Fibroblast of the conjunctiva (primary cell): ENCODE measurements at regions not wholly inside any gene's neighbourhood (a gene's known extent, or its start where the extent isn't known, plus 50 kb on each side); places are given as distances from the start of the nearest gene placed in this dataset.

Source experiments
- DNase-seq: peaks from one replicate; pipeline ENCODE4 v3.0.0-alpha.2; 2010; ENCODE audit warnings: low read depth

GRCh38 chr4:128601991-128602695, 207.4 kb upstream of the JADE1 start:
- DNase-seq, result peak; percentile 50

DNA sequence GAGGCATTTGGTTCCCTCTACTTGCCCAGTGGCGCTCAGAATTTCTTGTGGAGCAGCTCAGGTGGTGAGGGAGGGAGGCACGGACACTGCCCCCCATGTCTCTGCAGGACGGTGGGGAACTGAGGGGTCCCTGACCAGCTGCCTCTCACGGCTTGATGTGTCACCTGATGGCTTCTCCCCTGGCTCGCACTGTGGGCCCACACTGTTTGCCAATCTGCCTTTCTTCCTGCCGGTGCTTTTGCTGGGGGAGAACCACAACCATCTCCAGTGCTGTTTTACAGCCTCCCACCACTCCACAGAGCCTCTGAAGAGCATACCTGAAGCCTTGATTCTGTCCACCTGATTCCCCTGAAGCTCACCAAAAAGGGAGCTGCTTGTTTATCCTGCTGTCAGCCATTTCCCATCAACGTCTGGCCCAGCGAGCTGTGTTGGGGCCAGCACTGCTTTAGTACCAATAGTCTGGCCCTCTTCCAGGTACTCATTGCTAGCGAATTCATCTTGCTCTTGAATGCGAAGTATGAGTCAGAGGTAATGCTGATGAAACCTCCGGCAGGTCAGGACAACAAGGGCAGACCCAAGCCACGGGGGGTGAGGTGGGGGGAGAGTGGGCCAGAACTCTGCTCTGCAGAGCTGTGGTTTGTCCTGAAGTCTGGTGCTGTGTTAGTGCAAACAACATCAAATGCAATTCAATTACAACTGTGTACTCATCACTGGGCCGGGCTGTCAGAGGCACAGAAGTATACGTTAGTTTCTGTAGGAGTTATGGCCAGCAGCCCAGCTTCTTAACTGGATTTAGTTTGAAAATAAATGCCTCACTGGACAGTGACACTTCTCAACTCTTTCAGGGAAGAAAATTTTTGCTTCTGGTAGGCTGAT, 208.3 kb upstream of the JADE1 start:
- DNase-seq, result peak; percentile 99

DNA sequence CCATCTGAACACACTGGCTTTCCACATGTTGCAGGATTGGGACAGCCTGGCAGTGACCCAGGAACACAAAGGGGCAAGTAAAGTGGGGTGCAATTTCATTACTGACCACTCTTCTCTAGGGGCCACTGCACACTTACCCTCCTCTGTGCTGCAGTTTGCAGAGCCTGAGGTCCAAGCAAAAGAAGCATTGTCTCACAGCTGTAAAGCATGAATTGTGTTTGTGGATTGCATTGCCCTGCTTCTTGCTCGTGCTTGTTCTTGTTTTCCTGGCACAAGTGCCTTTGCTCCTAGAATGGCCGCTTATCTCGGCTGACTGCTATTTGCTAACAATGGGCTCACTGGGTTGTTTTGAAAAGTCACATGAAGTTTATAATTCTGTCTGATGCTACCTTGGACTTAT, 209.1 kb upstream of the JADE1 start:
- DNase-seq, result no peak

DNA sequence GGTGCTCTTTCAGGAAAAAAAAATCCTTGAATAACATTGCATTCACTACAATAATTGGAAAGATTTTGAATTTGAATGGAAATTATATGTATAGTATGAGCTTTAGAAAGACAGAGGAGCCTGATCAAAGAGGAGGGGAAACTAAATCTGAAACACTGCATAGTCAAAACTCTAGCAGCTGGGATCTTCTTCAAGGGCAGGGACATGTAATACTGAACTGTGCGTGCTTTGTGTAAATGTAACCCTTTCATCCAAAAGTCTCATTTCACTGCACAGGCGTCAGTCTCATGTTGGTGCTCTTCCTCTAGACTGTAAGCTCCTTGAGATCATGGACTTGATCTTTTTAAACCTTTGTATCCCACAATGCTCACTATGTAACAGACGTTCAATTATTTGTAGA, 212.0 kb upstream of the JADE1 start:
- no peak for DNase-seq

- no peak for DNase-seq
Observed at GRCh38 chr4:128596853-128597252, 212.6 kb upstream of the JADE1 start.

DNA sequence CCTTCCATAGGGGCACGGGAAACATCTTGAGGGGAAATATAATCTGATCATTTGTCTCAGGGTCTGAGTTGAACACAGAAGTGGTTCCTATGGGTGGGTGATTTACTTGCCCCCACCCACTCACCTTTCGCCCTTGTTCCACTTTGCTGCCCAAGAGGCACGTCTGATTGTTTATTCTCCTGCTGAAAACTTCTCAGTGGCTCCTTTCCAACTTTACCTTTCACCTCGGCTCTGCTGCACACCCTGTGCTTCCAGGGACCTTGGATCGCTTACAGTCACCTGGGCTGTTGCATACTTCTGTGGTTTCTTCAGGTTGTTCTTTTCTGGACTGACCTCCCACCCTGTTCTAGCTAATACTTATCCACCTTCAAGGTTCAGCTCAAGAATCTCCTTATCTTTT, 213.4 kb upstream of the JADE1 start:
- no peak for DNase-seq

DNA sequence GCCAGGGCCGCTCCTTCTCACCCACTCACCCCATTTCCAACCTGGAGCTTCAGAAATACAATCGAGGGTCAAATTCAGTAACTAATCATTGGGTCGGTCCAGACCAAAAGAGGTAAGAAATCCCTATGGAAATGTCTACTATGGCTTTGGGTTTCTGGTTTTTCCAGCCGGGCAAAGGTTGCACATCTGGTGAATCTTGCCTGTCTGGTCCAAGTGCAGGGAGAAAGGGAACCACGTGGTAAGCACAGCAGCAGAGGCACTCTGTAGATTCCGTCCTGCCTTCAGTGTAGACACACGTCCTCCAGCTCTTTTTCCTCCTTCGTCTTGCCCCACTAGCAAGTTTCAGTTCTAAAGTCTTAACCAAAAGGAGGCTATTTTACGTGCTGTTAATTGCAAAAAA, 218.0 kb upstream of the JADE1 start:
- DNase-seq, result no peak

- no peak for DNase-seq
Observed at GRCh38 chr4:128590773-128591172, 218.7 kb upstream of the JADE1 start.

- DNase-seq, result no peak
Observed at GRCh38 chr4:128590034-128590740, 219.3 kb upstream of the JADE1 start.

DNA sequence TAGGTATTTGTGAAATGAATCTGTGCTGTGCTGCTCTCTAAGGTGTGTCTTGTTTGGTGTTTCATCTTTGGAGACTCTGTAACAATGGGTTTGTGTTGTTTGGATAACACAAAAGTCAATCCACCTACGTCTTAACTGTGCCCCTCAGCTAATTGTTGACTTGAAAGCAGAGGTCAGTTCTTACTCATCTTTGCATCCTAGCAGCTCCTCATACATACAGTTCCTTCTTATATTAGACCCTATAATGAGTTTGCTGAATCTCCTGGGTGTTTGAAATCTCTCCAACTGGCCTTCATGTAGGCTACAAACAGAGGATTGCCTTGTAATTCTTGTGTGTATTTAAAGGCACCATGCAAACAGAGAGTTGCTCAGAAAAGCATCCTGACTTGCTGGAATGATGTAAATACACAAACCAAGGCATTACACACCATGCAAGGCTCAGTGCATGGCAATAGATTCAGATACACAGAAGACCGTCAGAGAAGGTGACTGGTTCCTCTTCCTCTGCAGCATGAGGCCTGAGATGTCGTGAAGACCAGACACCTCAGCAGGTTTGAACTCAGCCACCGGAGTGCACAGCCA, 220.0 kb upstream of the JADE1 start:
- DNase-seq, result no peak

- no peak for DNase-seq
Observed at GRCh38 chr4:128587382-128587781, 222.1 kb upstream of the JADE1 start.

GRCh38 chr4:128583753-128584712, 225.5 kb upstream of the JADE1 start:
- DNase-seq, result no peak

DNA sequence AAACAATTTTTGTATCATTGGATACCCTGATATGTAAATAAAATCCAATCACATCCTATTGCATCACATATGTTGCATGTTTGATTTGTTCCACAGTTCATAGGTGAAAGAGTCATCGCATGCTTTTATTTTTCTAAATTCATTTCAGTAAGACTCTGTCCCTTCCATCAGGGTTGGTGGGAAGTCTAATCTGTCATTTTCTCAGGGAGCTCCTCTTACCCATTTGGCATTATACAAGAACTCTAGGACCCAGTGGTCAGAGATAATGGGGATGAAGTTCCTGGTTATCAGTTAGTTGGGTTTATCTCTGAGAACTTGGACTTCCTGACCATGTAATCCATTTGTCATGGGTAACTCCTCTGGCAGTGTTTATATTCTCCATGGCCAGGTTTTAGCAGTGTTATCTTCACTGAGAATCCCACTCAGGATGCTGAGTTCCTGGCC, 227.1 kb upstream of the JADE1 start:
- no peak for DNase-seq

- DNase-seq, result no peak
Observed at GRCh38 chr4:128579154-128579853, 230.2 kb upstream of the JADE1 start.

DNA sequence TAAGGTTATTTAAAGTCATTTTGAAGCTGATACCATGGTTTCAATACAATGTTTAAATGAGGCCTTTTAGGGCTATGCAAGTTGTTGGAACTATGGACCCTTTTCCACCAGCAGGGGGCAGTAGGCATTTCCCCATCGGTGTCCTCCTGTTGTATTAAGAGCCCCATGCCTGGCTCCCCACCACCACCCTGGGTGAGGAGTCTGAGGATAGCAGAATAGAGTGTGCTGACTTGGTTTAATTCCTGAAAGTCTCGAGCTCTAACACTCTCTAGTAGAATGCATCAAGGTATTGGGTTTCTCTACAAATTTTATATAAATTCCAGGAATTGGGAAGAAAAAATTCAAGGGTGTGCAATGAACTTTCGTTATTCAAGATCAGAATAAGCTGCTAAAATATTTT, 234.8 kb upstream of the JADE1 start:
- DNase-seq, result peak; percentile 71

DNA sequence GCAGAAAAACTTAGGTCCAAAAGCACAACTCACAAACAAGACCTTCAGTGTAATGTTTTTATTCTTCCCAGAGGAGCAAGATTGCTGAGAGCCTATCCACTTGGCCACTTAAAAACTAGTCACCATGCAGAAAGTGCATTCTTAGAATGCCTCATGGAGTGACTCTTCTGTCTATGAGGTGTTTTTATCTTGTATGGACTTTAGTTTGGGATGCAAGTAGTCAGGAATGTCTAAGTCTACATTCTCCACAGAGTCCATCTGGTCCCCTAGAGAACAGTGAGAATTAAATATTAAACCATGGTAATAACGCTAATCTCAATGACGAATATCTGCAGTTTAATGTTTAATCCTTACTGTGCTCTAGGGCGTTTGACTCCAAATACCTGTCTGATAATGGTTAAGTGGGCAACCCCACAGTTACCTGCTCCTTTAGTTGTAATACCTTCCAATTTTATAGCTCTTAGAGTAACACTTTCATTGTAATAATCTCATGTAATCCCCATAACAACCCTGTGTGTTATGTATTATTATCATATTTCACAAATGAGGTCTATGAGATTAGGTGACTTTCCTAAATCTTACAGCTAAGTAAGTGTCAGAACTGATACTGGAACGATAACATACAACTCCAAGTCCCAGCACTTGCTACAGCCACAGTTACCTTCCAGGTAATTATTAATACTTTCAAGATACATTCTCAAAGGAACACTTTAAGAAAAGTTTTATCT, 235.6 kb upstream of the JADE1 start:
- no peak for DNase-seq

- DNase-seq, result no peak
Observed at GRCh38 chr4:128572778-128573241, 236.7 kb upstream of the JADE1 start.

DNA sequence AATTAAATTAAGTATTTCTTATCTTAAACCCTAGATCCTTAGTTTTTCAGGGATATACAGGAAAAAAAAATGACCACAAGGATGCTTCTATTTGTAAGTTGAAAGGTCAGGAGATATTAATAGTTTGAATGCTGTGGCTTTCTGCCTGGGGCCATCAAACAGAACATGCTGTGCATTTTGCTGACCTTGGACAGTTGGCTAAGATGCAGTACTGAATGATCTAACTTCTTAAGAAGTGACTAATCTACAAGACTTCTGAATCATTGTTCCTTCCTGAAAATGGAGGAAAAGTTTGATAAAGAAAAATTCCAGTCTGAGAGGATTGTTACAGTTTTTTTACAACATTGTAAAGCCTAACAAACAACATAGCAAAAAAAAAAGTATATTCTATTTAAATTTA, 237.8 kb upstream of the JADE1 start:
- peak; percentile 93 for DNase-seq

GRCh38 chr4:128570387-128570975, 239.0 kb upstream of the JADE1 start:
- no peak for DNase-seq
